ENCODE measurements at regions not wholly inside any gene's neighbourhood (a gene's known extent, or its start where the extent isn't known, plus 50 kb on each side); places are given as distances from the start of the nearest gene placed in this dataset.
"Not testable (repeated sequence)": the region's sequence is repeated elsewhere in the genome, so short reads cannot be mapped to it uniquely, and the experiment has no call there.

- DNase-seq (ENCODE audit: low read depth): no peak
Measured at GRCh38 chr6:144476286-144476685, 191.2 kb downstream of the UTRN start.

DNA sequence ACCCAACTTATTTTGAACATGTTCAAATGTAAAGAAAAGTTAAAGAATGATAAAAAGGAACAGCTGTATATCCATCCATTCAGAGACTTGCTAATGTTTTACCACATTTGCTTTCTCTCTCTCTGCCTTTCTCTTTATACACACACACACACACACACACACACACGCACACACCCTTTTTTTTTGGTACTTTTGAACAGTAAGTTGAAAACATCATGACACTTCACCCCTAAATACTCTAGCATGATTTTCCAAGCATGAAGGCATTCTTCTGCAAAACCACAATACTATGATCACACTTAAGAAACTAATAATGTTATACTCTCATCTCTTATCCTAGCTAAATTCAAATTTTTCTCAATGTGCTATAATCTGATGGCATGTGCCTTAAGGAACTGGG, 192.3 kb downstream of the UTRN start:
- DNase-seq (ENCODE audit: low read depth): no peak

- no peak for DNase-seq (ENCODE audit: low read depth)
Measured at GRCh38 chr6:144477856-144478255, 192.7 kb downstream of the UTRN start.

- no peak for DNase-seq (ENCODE audit: low read depth)
Measured at GRCh38 chr6:144478483-144478882, 193.3 kb downstream of the UTRN start.

- no peak for DNase-seq (ENCODE audit: low read depth)
Measured at GRCh38 chr6:144479991-144480390, 194.9 kb downstream of the UTRN start.

- no peak for DNase-seq (ENCODE audit: low read depth)
Measured at GRCh38 chr6:144480473-144480872, 195.3 kb downstream of the UTRN start.

DNA sequence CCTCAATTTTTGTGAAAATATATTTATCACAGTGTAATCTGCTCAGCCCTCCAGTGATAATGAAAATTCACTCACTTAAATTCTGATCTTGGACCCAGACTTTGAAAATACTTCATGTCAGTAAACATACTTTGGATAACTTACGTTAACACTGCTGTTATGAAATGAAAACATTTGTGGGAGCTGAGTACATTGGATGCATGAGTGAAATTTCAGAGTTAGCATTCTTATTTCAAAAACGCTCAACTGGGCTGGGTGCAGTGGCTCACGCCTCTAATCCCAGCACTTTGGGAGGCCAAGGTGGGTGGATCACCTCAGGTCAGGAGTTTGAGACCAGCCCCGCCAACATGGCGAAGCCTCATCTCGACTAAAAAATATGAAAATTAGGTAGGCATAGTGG, 196.4 kb downstream of the UTRN start:
- no peak for DNase-seq (ENCODE audit: low read depth)

GRCh38 chr6:144482142-144482541, 197.0 kb downstream of the UTRN start:
- DNase-seq (ENCODE audit: low read depth): peak; percentile 36

DNA sequence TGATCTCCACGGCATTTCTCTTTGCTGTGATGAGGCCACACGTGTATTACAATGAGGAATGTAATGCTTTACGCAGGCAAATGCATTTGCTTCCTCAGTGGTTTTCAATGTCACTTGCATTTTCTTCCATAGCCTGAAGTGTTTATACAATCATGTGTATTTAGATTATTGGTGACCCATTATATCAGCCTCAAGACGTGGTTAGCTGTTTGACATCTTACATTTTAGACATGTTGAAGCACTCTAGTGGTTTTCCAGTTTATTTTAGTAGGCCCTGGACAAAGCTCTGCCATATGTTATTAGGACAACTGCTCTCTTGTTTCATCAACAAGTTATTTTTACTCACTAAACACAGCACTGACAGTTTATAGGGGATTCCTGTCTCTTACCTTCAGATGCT, 200.4 kb downstream of the UTRN start:
- no peak for DNase-seq (ENCODE audit: low read depth)

DNA sequence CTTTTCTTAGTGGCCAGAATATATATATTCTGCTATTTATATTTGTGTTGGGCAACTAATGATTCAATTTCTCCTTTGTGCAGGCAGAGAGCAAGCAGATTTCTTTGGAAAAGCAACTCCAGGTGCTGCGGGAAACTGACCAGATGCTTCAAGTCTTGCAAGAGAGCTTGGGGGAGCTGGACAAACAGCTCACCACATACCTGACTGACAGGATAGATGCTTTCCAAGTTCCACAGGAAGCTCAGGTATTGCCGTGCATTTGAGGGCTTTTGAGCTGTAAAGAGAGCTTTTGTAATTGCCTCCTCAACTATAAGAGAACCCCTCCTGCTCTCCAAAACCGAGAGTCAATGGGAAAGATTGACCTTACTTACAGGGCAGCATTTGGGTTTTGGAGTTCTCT, 203.5 kb downstream of the UTRN start:
- DNase-seq (ENCODE audit: low read depth): no peak

- no peak for DNase-seq (ENCODE audit: low read depth)
Measured at GRCh38 chr6:144493035-144493910, 208.1 kb downstream of the UTRN start.

DNA sequence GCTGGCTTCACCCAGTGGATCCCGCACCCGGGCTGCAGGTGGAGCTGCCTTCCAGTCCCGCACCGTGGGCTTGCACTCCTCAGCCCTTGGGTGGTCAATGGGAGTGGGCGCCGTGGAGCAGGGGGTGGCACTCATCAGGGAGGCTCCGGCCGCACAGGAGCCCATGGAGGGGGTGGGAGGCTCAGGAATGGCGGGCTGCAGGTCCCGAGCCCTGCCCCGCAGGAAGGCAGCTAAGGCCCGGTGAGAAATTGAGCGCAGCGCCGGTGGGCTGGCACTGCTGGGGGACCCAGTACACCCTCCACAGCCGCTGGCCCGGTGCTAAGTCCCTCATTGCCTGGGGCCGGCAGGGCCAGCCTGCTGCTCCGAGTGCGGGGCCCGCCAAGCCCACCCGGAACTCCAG, 209.9 kb downstream of the UTRN start:
- not testable (repeated sequence) for DNase-seq (ENCODE audit: low read depth)

DNA sequence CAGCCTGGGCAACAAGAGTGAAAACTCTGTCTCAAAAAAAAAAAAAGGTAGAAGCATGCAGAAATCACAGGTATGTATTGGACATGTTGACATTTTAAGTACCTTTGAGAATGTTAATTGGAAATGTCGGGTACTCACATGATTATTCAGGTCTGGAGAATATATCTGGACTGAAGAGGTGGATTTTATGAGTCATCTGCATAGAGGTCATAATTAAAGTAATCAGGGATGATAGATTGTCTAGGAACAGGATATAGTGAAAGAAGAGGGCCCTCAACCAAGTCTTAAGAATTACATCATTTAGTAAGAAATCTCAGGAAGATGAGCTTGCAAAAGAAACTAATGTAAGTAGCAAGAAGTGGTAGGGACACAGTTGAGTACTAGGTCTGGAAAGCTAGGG, 212.5 kb downstream of the UTRN start:
- DNase-seq (ENCODE audit: low read depth): no peak

- DNase-seq (ENCODE audit: low read depth): no peak
Measured at GRCh38 chr6:144500892-144501291, 215.8 kb downstream of the UTRN start.

- DNase-seq (ENCODE audit: low read depth): not testable (repeated sequence)
Measured at GRCh38 chr6:144505214-144505613, 220.1 kb downstream of the UTRN start.

- not testable (repeated sequence) for DNase-seq (ENCODE audit: low read depth)
Measured at GRCh38 chr6:144506051-144506450, 220.9 kb downstream of the UTRN start.

GRCh38 chr6:144507772-144508312, 222.7 kb downstream of the UTRN start:
- not testable (repeated sequence) for DNase-seq (ENCODE audit: low read depth)

GRCh38 chr6:144510859-144511258, 225.7 kb downstream of the UTRN start:
- no peak for DNase-seq (ENCODE audit: low read depth)

DNA sequence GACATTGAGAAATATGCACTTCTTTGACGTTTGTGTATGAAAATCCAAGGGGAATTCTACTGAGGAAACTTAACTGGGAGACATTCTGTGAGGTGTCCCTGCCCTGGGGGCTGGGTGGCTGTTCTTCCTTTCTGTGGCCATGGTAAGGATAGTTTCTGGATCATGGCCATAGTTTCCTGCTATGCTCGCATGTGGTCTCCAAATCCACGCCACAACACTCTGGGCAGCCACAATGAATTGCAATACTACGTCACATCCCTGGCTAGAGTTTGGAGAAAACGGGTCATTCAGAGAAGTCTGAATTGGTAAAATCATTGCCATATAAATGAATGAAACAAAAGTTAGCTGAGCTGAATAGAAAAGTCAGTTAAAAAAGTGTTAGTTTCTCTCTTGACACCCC, 230.6 kb downstream of the UTRN start:
- DNase-seq (ENCODE audit: low read depth): no peak

DNA sequence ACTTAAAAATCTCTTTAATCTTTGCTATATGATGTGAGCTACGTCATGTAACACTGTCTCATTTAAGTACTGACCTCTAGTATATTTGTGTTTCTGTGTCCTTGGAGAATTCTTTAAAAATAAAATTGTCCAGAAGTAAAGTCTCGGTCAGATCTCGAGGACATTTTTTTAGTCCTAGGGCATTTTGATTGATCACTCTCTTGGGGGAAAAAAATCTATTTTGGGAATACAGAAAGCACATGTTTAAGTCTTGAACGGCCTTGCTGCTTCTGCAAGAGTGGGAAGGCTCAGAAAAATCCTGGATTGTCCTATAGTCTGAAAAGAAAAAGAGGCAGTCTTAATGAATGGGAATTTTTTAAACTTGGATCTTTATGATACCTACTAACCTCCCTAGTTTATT, 234.3 kb downstream of the UTRN start:
- DNase-seq (ENCODE audit: low read depth): no peak

- DNase-seq (ENCODE audit: low read depth): no peak
Measured at GRCh38 chr6:144528743-144529425, 243.7 kb downstream of the UTRN start.

DNA sequence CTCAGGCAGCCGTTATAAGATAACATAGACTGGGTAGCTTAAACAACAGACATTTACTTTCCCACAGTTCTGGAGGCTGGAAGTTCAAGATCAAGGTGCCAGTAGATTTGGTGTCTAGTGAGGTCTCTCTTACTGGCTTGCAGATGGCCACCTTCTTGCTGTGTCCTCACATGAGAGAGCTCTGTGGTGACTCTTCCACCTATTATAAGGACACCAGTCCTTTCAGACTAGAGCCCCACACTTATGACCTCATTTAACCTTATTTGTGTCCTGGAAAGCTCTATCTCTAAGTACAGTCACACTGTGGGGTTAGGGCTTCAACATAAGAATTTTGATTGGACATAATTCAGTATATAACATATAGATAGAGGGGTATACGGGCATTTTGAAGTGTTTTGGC, 245.0 kb downstream of the UTRN start:
- DNase-seq (ENCODE audit: low read depth): no peak

GRCh38 chr6:144532238-144532637, 247.1 kb downstream of the UTRN start:
- DNase-seq (ENCODE audit: low read depth): not testable (repeated sequence)
